ENCODE measurements at regions not wholly inside any gene's neighbourhood (a gene's known extent, or its start where the extent isn't known, plus 50 kb on each side); places are given as distances from the start of the nearest gene placed in this dataset.

DNA sequence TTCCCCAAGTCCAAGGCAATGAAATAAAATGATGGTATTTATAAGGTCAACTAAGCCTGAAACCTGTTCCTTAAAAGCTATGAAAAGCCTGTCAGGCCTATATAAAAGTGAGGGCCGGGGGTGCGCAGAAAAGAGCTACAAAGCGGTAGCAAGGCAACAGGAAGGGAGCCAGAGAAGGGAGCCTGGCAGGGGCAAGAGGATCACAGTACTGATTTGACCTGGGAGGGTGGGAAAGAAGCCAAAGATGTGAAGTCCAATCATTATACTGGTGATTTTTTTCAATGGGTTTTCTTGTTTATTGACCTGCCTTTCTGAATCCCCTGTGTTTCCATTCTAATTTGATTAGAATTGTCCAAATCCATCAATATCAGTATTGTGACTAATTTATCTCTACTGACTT lies 64.3 kb upstream of the STT3B start:
- BruUV-seq (replicated peaks) = no TSS peak
- ChIA-PET CTCF (ENCODE audit: low intra/inter-chr PET ratio, low total read pairs) (no interaction called here), POLR2A (no interaction called here)
- Histone ChIP-seq H3K27ac (ENCODE audit: extremely low read length, insufficient read depth, low read length) (no peak overlapping the region), H3K9ac (ENCODE audit: insufficient read depth, low read depth, low read length) (no peak overlapping the region), H4K20me1 (ENCODE audit: insufficient read depth, low read length) (no peaks in the 10 kb centered on the region), H3K79me2 (ENCODE audit: insufficient read depth, low read length) (no peaks in the 10 kb centered on the region), H3K36me3 (replicated peaks in 1 of 2; ENCODE audit: control insufficient read depth in 1 of 2, insufficient read depth in 2 of 2, low read length in 2 of 2) (no peaks in the 10 kb centered on the region), H3K27me3 (ENCODE audit: control insufficient read depth in 1 of 2, insufficient read depth in 2 of 2, low read length in 2 of 2) (peaks cover 0 to 3% of the 10 kb centered on the region in 2 experiments; a peak in 1 of 5 replicates), H2AFZ (ENCODE audit: low read length) (no peak overlapping the region), H3K4me1 (ENCODE audit: insufficient read depth, low read length) (no peaks in the 10 kb centered on the region), H3K4me2 (ENCODE audit: low read depth, low read length) (no peak overlapping the region), H3K9me3 (ENCODE audit: low read length) (no peaks in the 10 kb centered on the region), H3K4me3 (replicated peaks in 1 of 3; ENCODE audit: insufficient read depth in 1 of 3, low read depth in 2 of 3, low read length in 3 of 3) (no peak overlapping the region)
- no peak for DNase-seq (ENCODE audit: low spot score)
- FAIRE-seq = no peak
- 56% methylated on average over 3 of the region's 3 CpGs for WGBS (ENCODE audit: low lambda C conversion rate)
- in situ Hi-C loops (cut with HindIII; ENCODE audit: extremely low pct_ligation_motif_present, low pct_unique_long_range_greater_than_20kb) (loop anchor here (25.0 kb wide), 1 partner anchor 681 kb away; no protein-coding TSS in a partner anchor), intact Hi-C loops (cut with micrococcal nuclease; ENCODE audit: unreplicated experiment) (no loop called here)
- TF ChIP-seq, protein P1, sequence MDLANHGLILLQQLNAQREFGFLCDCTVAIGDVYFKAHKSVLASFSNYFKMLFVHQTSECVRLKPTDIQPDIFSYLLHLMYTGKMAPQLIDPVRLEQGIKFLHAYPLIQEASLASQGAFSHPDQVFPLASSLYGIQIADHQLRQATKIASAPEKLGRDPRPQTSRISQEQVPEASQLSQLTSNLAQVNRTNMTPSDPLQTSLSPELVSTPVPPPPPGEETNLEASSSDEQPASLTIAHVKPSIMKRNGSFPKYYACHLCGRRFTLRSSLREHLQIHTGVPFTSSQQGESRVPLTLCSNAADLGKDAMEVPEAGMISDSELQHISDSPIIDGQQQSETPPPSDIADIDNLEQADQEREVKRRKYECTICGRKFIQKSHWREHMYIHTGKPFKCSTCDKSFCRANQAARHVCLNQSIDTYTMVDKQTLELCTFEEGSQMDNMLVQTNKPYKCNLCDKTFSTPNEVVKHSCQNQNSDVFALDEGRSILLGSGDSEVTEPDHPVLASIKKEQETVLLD (CRISPR knock-in tag; IDR thresholded peaks at IDR 0.05; ENCODE audit: low read depth) = no peak
- TF ChIP-seq HMGA1 (CRISPR knock-in tag; conservative IDR thresholded peaks at IDR 0.05) (no peak), TEAD3 (CRISPR knock-in tag; optimal IDR thresholded peaks at IDR 0.05; ENCODE audit: borderline replicate concordance) (no peak), YY1 (IDR thresholded peaks at IDR 0.05; ENCODE audit: insufficient read depth, insufficient replicate concordance, low read depth, low read length) (no peak), CCDC6 (CRISPR knock-in tag; IDR thresholded peaks at IDR 0.05) (no peak), THAP7 (CRISPR knock-in tag; IDR thresholded peaks at IDR 0.05) (no peak), RARA (CRISPR knock-in tag; IDR thresholded peaks at IDR 0.05) (no peak), ZNF589 (CRISPR knock-in tag; conservative IDR thresholded peaks at IDR 0.05) (no peak), MXD4 (CRISPR knock-in tag; IDR thresholded peaks at IDR 0.05) (no peak), ZNF713 (CRISPR knock-in tag; IDR thresholded peaks at IDR 0.05) (no peak), RBFOX2 (IDR thresholded peaks at IDR 0.05; ENCODE audit: low read depth, low read length) (no peak), TOPORS (CRISPR knock-in tag; IDR thresholded peaks at IDR 0.05) (no peak)
- TF ChIP-seq, protein P2, sequence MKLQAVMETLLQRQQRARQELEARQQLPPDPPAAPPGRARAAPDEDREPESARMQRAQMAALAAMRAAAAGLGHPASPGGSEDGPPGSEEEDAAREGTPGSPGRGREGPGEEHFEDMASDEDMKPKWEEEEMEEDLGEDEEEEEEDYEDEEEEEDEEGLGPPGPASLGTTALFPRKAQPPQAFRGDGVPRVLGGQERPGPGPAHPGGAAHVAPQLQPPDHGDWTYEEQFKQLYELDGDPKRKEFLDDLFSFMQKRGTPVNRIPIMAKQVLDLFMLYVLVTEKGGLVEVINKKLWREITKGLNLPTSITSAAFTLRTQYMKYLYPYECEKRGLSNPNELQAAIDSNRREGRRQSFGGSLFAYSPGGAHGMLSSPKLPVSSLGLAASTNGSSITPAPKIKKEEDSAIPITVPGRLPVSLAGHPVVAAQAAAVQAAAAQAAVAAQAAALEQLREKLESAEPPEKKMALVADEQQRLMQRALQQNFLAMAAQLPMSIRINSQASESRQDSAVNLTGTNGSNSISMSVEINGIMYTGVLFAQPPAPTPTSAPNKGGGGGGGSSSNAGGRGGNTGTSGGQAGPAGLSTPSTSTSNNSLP (IDR thresholded peaks at IDR 0.05; ENCODE audit: low read depth, low read length) = no peak
- no peak for ATAC-seq

All from HepG2 (cell line).